Prostate gland (tissue), 2 donors: ENCODE measurements at regions not wholly inside any gene's neighbourhood (a gene's known extent, or its start where the extent isn't known, plus 50 kb on each side); places are given as distances from the start of the nearest gene placed in this dataset.

Experiments used
- CTCF ChIP-seq, 4 experiments: fragments of 200-600 bp in 2 of 4; fragments of 450-650 bp in 2 of 4; sonication (generic) in 2 of 4; IDR thresholded peaks; 1 replicate in 3 of 4; 2 replicates in 1 of 4; pipeline ENCODE4 v1.5.1; 2016 to 2019; ENCODE audit warnings: antibody characterized with exemption in 4 of 4, mild to moderate bottlenecking in 2 of 4, moderate library complexity in 2 of 4
- POLR2A ChIP-seq: fragments of 450-650 bp; IDR thresholded peaks from one replicate; pipeline ENCODE4 v1.6.1; 2016; ENCODE audit warnings: antibody characterized with exemption, mild to moderate bottlenecking

- no peak for TF ChIP-seq CTCF (IDR thresholded peaks at IDR 0.05)
- no peak for TF ChIP-seq POLR2A
Observed at GRCh38 chr9:81825846-81826516, 102.2 kb upstream of the SPATA31D4 start.
